Endothelial cell of umbilical vein (primary cell): ENCODE measurements at regions not wholly inside any gene's neighbourhood (a gene's known extent, or its start where the extent isn't known, plus 50 kb on each side); places are given as distances from the start of the nearest gene placed in this dataset.

Source experiments
- BruUV-seq: library from RNA; stranded (reverse); fragments of 400-500 nt; replicated peaks from 2 replicates; lab custom pipeline; 2021; lab: Mats Ljungman, UMichigan
- CTCF ChIA-PET: fragments of 300-600, 350-600 bp; sonication (Branson Sonifier 250); formaldehyde crosslinking; loops from one replicate; lab custom pipeline; 2021; ENCODE audit warnings: antibody characterized with exemption, inconsistent platforms; lab: Charles Lee
- POLR2A ChIA-PET: fragments of 300-600, 350-600 bp; sonication (Branson Sonifier 250); formaldehyde crosslinking; loops from one replicate; lab custom pipeline; 2021; ENCODE audit warnings: antibody characterized with exemption, inconsistent platforms; lab: Charles Lee
- DNase-seq: peaks from one replicate; pipeline ENCODE4 v3.0.0-alpha.2; 2011; ENCODE audit warnings: low read depth, low spot score
- FAIRE-seq: peaks from 2 replicates; lab custom pipeline; 2011; peaks lifted over from hg19 to GRCh38; lab: Jason Lieb, UNC
- H2AFZ ChIP-seq: 2 replicates; pipeline ENCODE4 v1.6.0; 2012; ENCODE audit warnings: low read depth, low read length, control low read depth, inconsistent platforms
- H3K27ac ChIP-seq: 2 replicates; pipeline ENCODE4 v1.5.1; 2011; ENCODE audit warnings: low read depth, mild to moderate bottlenecking, control low read depth, low read length, moderate library complexity; ENCODE audit not compliant: insufficient read depth
- H3K27me3 ChIP-seq, 2 experiments: 2 replicates each; pipeline versions ENCODE4 v1.6.0 to v1.6.1; 2011; ENCODE audit warnings: low read length in 2 of 2, mixed read lengths in 1 of 2; ENCODE audit not compliant: control insufficient read depth in 2 of 2, insufficient read depth in 2 of 2
- H3K36me3 ChIP-seq, 2 experiments: 2 replicates in 1 of 2; 3 replicates in 1 of 2; pipeline ENCODE4 v1.5.1; 2011; ENCODE audit warnings: low read length in 2 of 2, mild to moderate bottlenecking in 1 of 2, moderate library complexity in 1 of 2; ENCODE audit not compliant: control insufficient read depth in 2 of 2, insufficient read depth in 2 of 2; ENCODE audit errors: extremely low read depth in 1 of 2
- H3K4me1 ChIP-seq: 3 replicates; pipeline ENCODE4 v1.5.1; 2011; ENCODE audit warnings: mild to moderate bottlenecking, low read length; ENCODE audit not compliant: control insufficient read depth, insufficient read depth; ENCODE audit errors: extremely low read depth
- H3K4me2 ChIP-seq: 2 replicates; pipeline ENCODE4 v1.6.1; 2011; ENCODE audit warnings: low read length, control low read depth, mixed read lengths; ENCODE audit not compliant: insufficient read depth
- H3K4me3 ChIP-seq, 3 experiments: fragments of 200-600 bp in 1 of 3; sonication (generic), shearing (Covaris generic) in 1 of 3; replicated peaks in 1 of 3; 2 replicates each; pipeline ENCODE4 v1.5.1; 2011 to 2016; ENCODE audit warnings: control low read depth in 3 of 3, low read length in 3 of 3, mild to moderate bottlenecking in 2 of 3, inconsistent platforms in 1 of 3, low read depth in 1 of 3, moderate library complexity in 1 of 3; ENCODE audit not compliant: insufficient read depth in 1 of 3
- H3K79me2 ChIP-seq: 2 replicates; pipeline ENCODE4 v1.6.0; 2012; ENCODE audit warnings: low read length, inconsistent platforms; ENCODE audit not compliant: control insufficient read depth, insufficient read depth
- H3K9ac ChIP-seq: replicated peaks from 2 replicates; pipeline ENCODE3; 2011; ENCODE audit warnings: low read length, control low read depth; ENCODE audit not compliant: insufficient read depth; ENCODE audit errors: extremely low read depth
- H3K9me1 ChIP-seq: replicated peaks from 3 replicates; pipeline ENCODE4 v1.6.0; 2011; ENCODE audit warnings: mild to moderate bottlenecking, low read length; ENCODE audit not compliant: control insufficient read depth, insufficient read depth; ENCODE audit errors: extremely low read depth
- H3K9me3 ChIP-seq: replicated peaks from 2 replicates; pipeline ENCODE4 v1.5.1; 2012; ENCODE audit warnings: low read length, inconsistent platforms; ENCODE audit not compliant: control insufficient read depth, insufficient read depth
- H4K20me1 ChIP-seq: replicated peaks from 2 replicates; pipeline ENCODE3; 2011; ENCODE audit warnings: mild to moderate bottlenecking, low read length; ENCODE audit not compliant: control insufficient read depth, insufficient read depth; ENCODE audit errors: extremely low read depth
- EZH2 ChIP-seq: IDR thresholded peaks from 2 replicates; pipeline ENCODE4 v1.6.1; 2012; ENCODE audit warnings: borderline replicate concordance, low read depth, mild to moderate bottlenecking, moderate library complexity, low read length, inconsistent platforms; ENCODE audit not compliant: severe bottlenecking
- FOS ChIP-seq: IDR thresholded peaks from 2 replicates; pipeline ENCODE4 v1.6.1; 2011; ENCODE audit warnings: mild to moderate bottlenecking, low read length, moderate library complexity, borderline replicate concordance; ENCODE audit not compliant: insufficient read depth
- GATA2 ChIP-seq: IDR thresholded peaks from 2 replicates; pipeline ENCODE4 v1.7.0; 2011; ENCODE audit warnings: low read depth, mild to moderate bottlenecking, moderate library complexity, mixed read lengths, low read length; ENCODE audit not compliant: insufficient read length, insufficient read depth
- JUN ChIP-seq: IDR thresholded peaks from 2 replicates; pipeline ENCODE4 v1.6.1; 2011; ENCODE audit warnings: borderline replicate concordance, low read depth; ENCODE audit not compliant: insufficient read length, insufficient read depth
- MYC ChIP-seq: IDR thresholded peaks from one replicate; pipeline ENCODE4 v1.6.1; 2011; ENCODE audit warnings: mild to moderate bottlenecking, low read depth, low read length
- POLR2A ChIP-seq: IDR thresholded peaks from 2 replicates; pipeline ENCODE4 v1.6.1; 2012; ENCODE audit warnings: low read depth, mild to moderate bottlenecking, control low read depth, low read length
- POLR2AphosphoS5 ChIP-seq: IDR thresholded peaks from 2 replicates; pipeline ENCODE4 v1.6.1; 2012; ENCODE audit warnings: low read depth, mild to moderate bottlenecking, control low read depth, low read length, moderate library complexity; ENCODE audit not compliant: insufficient read depth
- dilution Hi-C: fragments of 300-500 bp; cut with MboI; formaldehyde crosslinking; loops from one replicate; pipeline ENCODE4 v1.15.0; 2019; ENCODE audit warnings: low sequenced_read_pairs; ENCODE audit not compliant: extremely low pct_ligation_motif_present
- intact Hi-C: fragments of 100-400 bp; cut with micrococcal nuclease; formaldehyde crosslinking; loops from one replicate; pipeline ENCODE4 v1.10.0; 2022
- TF ChIP-seq, protein P1 (sequence below): IDR thresholded peaks from 2 replicates; pipeline ENCODE4 v1.6.1; 2011; ENCODE audit not compliant: insufficient read depth, insufficient read length
- TF ChIP-seq, protein P2 (sequence below), 2 donors: IDR thresholded peaks; 1 replicate in 1 of 2; 2 replicates in 1 of 2; pipeline ENCODE4 v1.5.1; 2011; ENCODE audit warnings: low read length in 2 of 2, mild to moderate bottlenecking in 2 of 2, moderate library complexity in 2 of 2, control low read depth in 1 of 2, inconsistent platforms in 1 of 2, low read depth in 1 of 2; ENCODE audit not compliant: insufficient read depth in 1 of 2; ENCODE audit errors: extremely low read depth in 1 of 2

DNA sequence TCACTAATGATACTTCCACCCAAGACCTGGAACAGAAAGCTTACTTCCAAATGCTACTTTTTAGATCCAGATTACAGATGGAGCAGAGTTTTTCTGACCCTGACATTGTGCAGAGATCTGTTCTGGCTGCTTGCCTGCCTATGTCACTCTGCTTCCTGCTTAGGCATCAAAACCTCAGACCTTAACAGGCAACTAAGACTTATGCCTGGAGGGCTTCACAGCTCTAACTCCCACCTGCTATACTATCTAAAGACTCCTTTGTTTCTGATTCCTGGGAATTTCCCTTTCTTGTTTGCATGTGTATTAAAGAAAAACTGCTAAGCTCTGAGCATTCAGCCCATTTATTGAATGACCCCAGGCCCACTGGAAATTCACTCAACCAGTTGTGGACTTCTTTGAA lies 157.4 kb upstream of the NPHP3 start:
- BruUV-seq = no TSS peak
- no peak overlapping the region for H3K27ac ChIP-seq
- FAIRE-seq (no peak), DNase-seq (no peak)
- H3K36me3 ChIP-seq = no peaks in the 10 kb centered on the region
- TF ChIP-seq EZH2 (no peak), FOS (no peak)
- TF ChIP-seq, protein P1, sequence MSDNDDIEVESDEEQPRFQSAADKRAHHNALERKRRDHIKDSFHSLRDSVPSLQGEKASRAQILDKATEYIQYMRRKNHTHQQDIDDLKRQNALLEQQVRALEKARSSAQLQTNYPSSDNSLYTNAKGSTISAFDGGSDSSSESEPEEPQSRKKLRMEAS = no peak
- H3K9ac ChIP-seq = no peak overlapping the region
- dilution Hi-C loops (no loop called here), intact Hi-C loops (no loop called here)
- no peak overlapping the region for H3K4me2 ChIP-seq
- no peak overlapping the region for H2AFZ ChIP-seq
- ChIA-PET CTCF (interaction anchor here (0.6 kb wide), 1 partner anchor 116 kb away, joined by 3 read pairs; no protein-coding TSS in a partner anchor), POLR2A (no interaction called here)
- H4K20me1 ChIP-seq = no peaks in the 10 kb centered on the region
- no peaks in the 10 kb centered on the region for H3K4me1 ChIP-seq
- no peaks in the 10 kb centered on the region for H3K79me2 ChIP-seq
- no peak overlapping the region for H3K4me3 ChIP-seq
- no peaks in the 10 kb centered on the region for H3K9me3 ChIP-seq
- peaks cover 0 to 2% of the 10 kb centered on the region in 2 experiments for H3K27me3 ChIP-seq
- no peaks in the 10 kb centered on the region for H3K9me1 ChIP-seq

DNA sequence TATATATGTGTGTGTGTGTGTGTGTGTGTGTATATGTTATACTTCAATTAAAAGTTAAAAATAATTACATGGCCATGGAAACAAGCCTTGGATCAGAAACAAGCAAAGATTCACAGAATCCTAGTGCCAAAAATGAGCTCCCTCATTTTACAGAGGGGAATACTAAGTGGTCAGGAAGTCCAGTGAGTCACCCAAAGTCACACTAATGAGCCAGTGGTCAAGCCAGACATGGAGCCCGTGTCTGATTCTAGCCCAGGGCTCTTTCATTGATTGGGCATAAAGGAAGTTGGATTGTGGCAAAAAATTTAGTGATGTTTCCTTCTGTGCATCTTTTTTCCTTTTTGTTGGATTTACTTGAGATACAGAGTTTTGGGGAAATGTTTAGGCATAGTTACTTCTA lies 152.5 kb upstream of the NPHP3 start:
- Histone ChIP-seq H3K79me2 (no peaks in the 10 kb centered on the region), H3K36me3 (no peaks in the 10 kb centered on the region), H3K4me1 (no peaks in the 10 kb centered on the region), H3K4me3 (no peak overlapping the region), H3K27me3 (peaks cover 0 to 2% of the 10 kb centered on the region in 2 experiments), H4K20me1 (no peaks in the 10 kb centered on the region), H2AFZ (no peak overlapping the region), H3K4me2 (no peak overlapping the region), H3K9me3 (no peaks in the 10 kb centered on the region), H3K27ac (no peak overlapping the region), H3K9ac (no peak overlapping the region), H3K9me1 (no peaks in the 10 kb centered on the region)
- no peak for FAIRE-seq
- POLR2A ChIA-PET = no interaction called here
- no peak for TF ChIP-seq MYC
- TF ChIP-seq GATA2 = no peak
- TF ChIP-seq POLR2AphosphoS5 = no peak
- TF ChIP-seq, protein P2, sequence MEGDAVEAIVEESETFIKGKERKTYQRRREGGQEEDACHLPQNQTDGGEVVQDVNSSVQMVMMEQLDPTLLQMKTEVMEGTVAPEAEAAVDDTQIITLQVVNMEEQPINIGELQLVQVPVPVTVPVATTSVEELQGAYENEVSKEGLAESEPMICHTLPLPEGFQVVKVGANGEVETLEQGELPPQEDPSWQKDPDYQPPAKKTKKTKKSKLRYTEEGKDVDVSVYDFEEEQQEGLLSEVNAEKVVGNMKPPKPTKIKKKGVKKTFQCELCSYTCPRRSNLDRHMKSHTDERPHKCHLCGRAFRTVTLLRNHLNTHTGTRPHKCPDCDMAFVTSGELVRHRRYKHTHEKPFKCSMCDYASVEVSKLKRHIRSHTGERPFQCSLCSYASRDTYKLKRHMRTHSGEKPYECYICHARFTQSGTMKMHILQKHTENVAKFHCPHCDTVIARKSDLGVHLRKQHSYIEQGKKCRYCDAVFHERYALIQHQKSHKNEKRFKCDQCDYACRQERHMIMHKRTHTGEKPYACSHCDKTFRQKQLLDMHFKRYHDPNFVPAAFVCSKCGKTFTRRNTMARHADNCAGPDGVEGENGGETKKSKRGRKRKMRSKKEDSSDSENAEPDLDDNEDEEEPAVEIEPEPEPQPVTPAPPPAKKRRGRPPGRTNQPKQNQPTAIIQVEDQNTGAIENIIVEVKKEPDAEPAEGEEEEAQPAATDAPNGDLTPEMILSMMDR (IDR thresholded peaks at IDR 0.05; ENCODE audit: extremely low read depth in 1 of 2, insufficient read depth in 1 of 2, low read depth in 1 of 2, low read length in 2 of 2) = no peak
- no peak for TF ChIP-seq FOS
- TF ChIP-seq JUN = no peak
- TF ChIP-seq POLR2A = no peak
- TF ChIP-seq EZH2 = no peak
- TF ChIP-seq, protein P1 = no peak
- no peak for DNase-seq
- BruUV-seq = no TSS peak
- CTCF ChIA-PET = no interaction called here
- intact Hi-C loops = no loop called here
- dilution Hi-C loops = no loop called here
